Testis (tissue), 2 donors: ENCODE measurements at regions not wholly inside any gene's neighbourhood (a gene's known extent, or its start where the extent isn't known, plus 50 kb on each side); places are given as distances from the start of the nearest gene placed in this dataset.

Experiments
- DNase-seq: peaks from one replicate; pipeline ENCODE4 v3.0.0-alpha.2; 2019
- H3K27ac ChIP-seq, 2 donors: fragments of 200-600 bp; sonication (generic); one replicate each; pipeline ENCODE4 v1.5.1; 2019
- H3K27me3 ChIP-seq: fragments of 200-600 bp; sonication (generic); one replicate; pipeline ENCODE4 v1.5.1; 2019
- H3K36me3 ChIP-seq: fragments of 200-600 bp; sonication (generic); one replicate; pipeline ENCODE4 v1.5.1; 2017; ENCODE audit warnings: low read depth; ENCODE audit errors: missing control alignments
- H3K4me1 ChIP-seq: fragments of 200-600 bp; sonication (generic); one replicate; pipeline ENCODE4 v1.5.1; 2019
- H3K4me3 ChIP-seq, 2 donors: fragments of 200-600 bp; sonication (generic); one replicate each; pipeline ENCODE4 v1.5.1; 2017 to 2019
- H3K9me3 ChIP-seq: fragments of 200-600 bp; sonication (generic); one replicate; pipeline ENCODE4 v1.5.1; 2017
- CTCF ChIP-seq, 3 experiments: fragments of 450-650 bp in 2 of 3; fragments of 200-600 bp in 1 of 3; sonication (generic) in 1 of 3; IDR thresholded peaks; one replicate each; pipeline ENCODE4 v1.5.1; 2016 to 2019; ENCODE audit warnings: antibody characterized with exemption in 3 of 3, mild to moderate bottlenecking in 2 of 3, moderate library complexity in 1 of 3
- POLR2A ChIP-seq: fragments of 450-650 bp; IDR thresholded peaks from one replicate; pipeline ENCODE4 v1.6.1; 2017; ENCODE audit warnings: antibody characterized with exemption, mild to moderate bottlenecking, moderate library complexity
- WGBS, 2 donors: methylation state at CpG; one replicate each; pipeline ENCODE4 v1.1.5; 2018; 5-methylcytosine and 5-hydroxymethylcytosine counted together
- intact Hi-C: fragments of 100-400 bp; cut with DNase I; formaldehyde crosslinking; loops from one replicate; pipeline ENCODE4 v1.15.1; 2023; ENCODE audit warnings: low total_unique reads

GRCh38 chr4:133588306-133588705 is 439.2 kb downstream of the PCDH10 start:
- WGBS, 2 donors: 92 to 95% methylated on average over 2 of the region's 2 CpGs
- DNase-seq: no peak
- H3K4me3 ChIP-seq: no peak overlapping the region
- no peak overlapping the region for H3K27ac ChIP-seq
- no peaks in the 10 kb centered on the region for H3K4me1 ChIP-seq
- TF ChIP-seq POLR2A: no peak
- no peak for TF ChIP-seq CTCF (IDR thresholded peaks at IDR 0.05)
- intact Hi-C loops: no loop called here
- no peaks in the 10 kb centered on the region for H3K36me3 ChIP-seq
- no peaks in the 10 kb centered on the region for H3K27me3 ChIP-seq
- no peaks in the 10 kb centered on the region for H3K9me3 ChIP-seq

GRCh38 chr4:133585323-133585722 is 436.2 kb downstream of the PCDH10 start:
- H3K4me1 ChIP-seq: no peaks in the 10 kb centered on the region
- no peaks in the 10 kb centered on the region for H3K36me3 ChIP-seq
- TF ChIP-seq CTCF (IDR thresholded peaks at IDR 0.05) (no peak), POLR2A (no peak)
- H3K9me3 ChIP-seq: no peaks in the 10 kb centered on the region
- WGBS, 2 donors: 89 to 91% methylated on average over 8 of the region's 8 CpGs
- DNase-seq: no peak
- no peak overlapping the region for H3K27ac ChIP-seq
- H3K27me3 ChIP-seq: no peaks in the 10 kb centered on the region
- intact Hi-C loops: no loop called here
- H3K4me3 ChIP-seq: no peak overlapping the region

- Histone ChIP-seq H3K4me1 (no peaks in the 10 kb centered on the region), H3K27me3 (no peaks in the 10 kb centered on the region), H3K4me3 (no peak overlapping the region), H3K9me3 (no peaks in the 10 kb centered on the region), H3K27ac (no peak overlapping the region), H3K36me3 (no peaks in the 10 kb centered on the region)
- 90 to 93% methylated on average over 5 of the region's 5 CpGs for WGBS, 2 donors
- intact Hi-C loops: no loop called here
- TF ChIP-seq POLR2A: no peak
- no peak for TF ChIP-seq CTCF (IDR thresholded peaks at IDR 0.05)
- DNase-seq: no peak
Observed at GRCh38 chr4:133584714-133585113, 435.6 kb downstream of the PCDH10 start.

GRCh38 chr4:133581996-133582619 is 433.0 kb downstream of the PCDH10 start:
- intact Hi-C loops: no loop called here
- no peaks in the 10 kb centered on the region for H3K27me3 ChIP-seq
- H3K9me3 ChIP-seq: no peaks in the 10 kb centered on the region
- 83 to 91% methylated on average over 2 of the region's 2 CpGs for WGBS, 2 donors
- DNase-seq: no peak
- H3K27ac ChIP-seq: no peak overlapping the region
- TF ChIP-seq POLR2A (no peak), CTCF (IDR thresholded peaks at IDR 0.05) (no peak)
- H3K4me1 ChIP-seq: no peaks in the 10 kb centered on the region
- H3K36me3 ChIP-seq: no peaks in the 10 kb centered on the region
- H3K4me3 ChIP-seq: no peak overlapping the region

- Histone ChIP-seq H3K4me1 (no peaks in the 10 kb centered on the region), H3K9me3 (no peaks in the 10 kb centered on the region), H3K4me3 (no peak overlapping the region), H3K27me3 (no peaks in the 10 kb centered on the region), H3K36me3 (no peaks in the 10 kb centered on the region), H3K27ac (no peak overlapping the region)
- TF ChIP-seq CTCF (IDR thresholded peaks at IDR 0.05) (no peak), POLR2A (no peak)
- whole genome bisulfite sequencing, 2 donors: 85 to 93% methylated on average over 1 of the region's 1 CpG
- intact Hi-C loops: no loop called here
- DNase-seq: no peak
Observed at GRCh38 chr4:133574248-133574647, 425.2 kb downstream of the PCDH10 start.
